OCI-LY7 (cell line): ENCODE measurements at regions not wholly inside any gene's neighbourhood (a gene's known extent, or its start where the extent isn't known, plus 50 kb on each side); places are given as distances from the start of the nearest gene placed in this dataset.

ENCODE experiments used
- CTCF ChIP-seq: fragments of 200-600 bp; sonication (generic); conservative IDR thresholded peaks from 2 replicates; pipeline ENCODE4 v1.5.1; 2014; ENCODE audit warnings: mild to moderate bottlenecking, antibody characterized with exemption, low read length, moderate library complexity, mixed read lengths
- EZH2phosphoT487 ChIP-seq: fragments of 200-600 bp; sonication (generic); IDR thresholded peaks from 2 replicates; pipeline ENCODE4 v1.6.1; 2018; ENCODE audit warnings: low read depth, borderline replicate concordance, mild to moderate bottlenecking, mixed run types, antibody characterized with exemption, low read length, moderate library complexity, mixed read lengths

- no peak for TF ChIP-seq CTCF
- TF ChIP-seq EZH2phosphoT487 = no peak
Measured at GRCh38 chr3:30236011-30236410, 370.4 kb upstream of the TGFBR2 start.
